Neural cell (in vitro differentiated cells): ENCODE measurements at regions not wholly inside any gene's neighbourhood (a gene's known extent, or its start where the extent isn't known, plus 50 kb on each side); places are given as distances from the start of the nearest gene placed in this dataset.

Experiments used
- H2AFZ ChIP-seq: fragments of 200-600, 300-800 bp; sonication (generic), shearing (Covaris generic); 2 replicates; pipeline ENCODE4 v1.6.0; 2014; ENCODE audit warnings: low read depth, mild to moderate bottlenecking, antibody characterized with exemption, low read length, moderate library complexity
- H3F3A ChIP-seq: fragments of 200-600 bp; shearing (Covaris generic); 2 replicates; pipeline ENCODE4 v1.6.1; 2016; ENCODE audit warnings: mild to moderate bottlenecking, moderate library complexity, mixed read lengths, antibody characterized with exemption, low read length; ENCODE audit not compliant: insufficient read depth, poor library complexity, severe bottlenecking
- H3K27ac ChIP-seq: fragments of 200-600, 300-800 bp; sonication (generic), shearing (Covaris generic); 2 replicates; pipeline ENCODE4 v1.5.1; 2014; ENCODE audit warnings: mild to moderate bottlenecking, low read length, moderate library complexity
- H3K27me3 ChIP-seq: fragments of 300-800, 200-600 bp; sonication (generic), shearing (Covaris generic); 2 replicates; pipeline ENCODE4 v1.6.0; 2014; ENCODE audit warnings: mild to moderate bottlenecking, low read depth, low read length, moderate library complexity; ENCODE audit not compliant: insufficient read depth
- H3K36me3 ChIP-seq: fragments of 300-800, 200-600 bp; sonication (generic), shearing (Covaris generic); 2 replicates; pipeline ENCODE4 v1.5.1; 2014; ENCODE audit warnings: mild to moderate bottlenecking, antibody characterized with exemption, low read length, moderate library complexity; ENCODE audit not compliant: insufficient read depth
- H3K4me2 ChIP-seq: fragments of 300-800, 200-600 bp; sonication (generic), shearing (Covaris generic); 2 replicates; pipeline ENCODE4 v1.6.0; 2014; ENCODE audit warnings: mild to moderate bottlenecking, low read length
- H3K4me3 ChIP-seq: fragments of 300-800, 200-600 bp; sonication (generic), shearing (Covaris generic); 2 replicates; pipeline ENCODE4 v1.5.1; 2014; ENCODE audit warnings: mild to moderate bottlenecking, low read length, moderate library complexity
- H3K79me2 ChIP-seq: fragments of 200-600 bp; shearing (Covaris generic); replicated peaks from 2 replicates; pipeline ENCODE4 v1.6.0; 2014; ENCODE audit warnings: mild to moderate bottlenecking, low read length, moderate library complexity; ENCODE audit not compliant: insufficient read depth
- H3K9ac ChIP-seq: fragments of 300-800, 200-600 bp; sonication (generic), shearing (Covaris generic); 2 replicates; pipeline ENCODE4 v1.6.1; 2016; ENCODE audit warnings: mild to moderate bottlenecking, low read length, mixed read lengths
- H3K9me2 ChIP-seq: fragments of 200-600 bp; shearing (Covaris generic); 2 replicates; pipeline ENCODE4 v1.6.1; 2016; ENCODE audit warnings: mild to moderate bottlenecking, low read length, mixed read lengths; ENCODE audit not compliant: insufficient read depth
- H3K9me3 ChIP-seq: fragments of 200-600, 300-800 bp; sonication (generic), shearing (Covaris generic); 2 replicates; pipeline ENCODE4 v1.6.1; 2016; ENCODE audit warnings: mild to moderate bottlenecking, mixed run types, low read length, moderate library complexity, mixed read lengths
- H4K20me1 ChIP-seq: fragments of 200-600 bp; shearing (Covaris generic); 2 replicates; pipeline ENCODE4 v1.6.1; 2016; ENCODE audit warnings: mild to moderate bottlenecking, mixed run types; ENCODE audit not compliant: insufficient read depth
- CTCF ChIP-seq: fragments of 450-650 bp; IDR thresholded peaks from 2 replicates; pipeline ENCODE4 v1.5.1; 2014; ENCODE audit warnings: antibody characterized with exemption, mild to moderate bottlenecking, moderate library complexity; ENCODE audit not compliant: poor library complexity, severe bottlenecking
- EP300 ChIP-seq: fragments of 450-650 bp; conservative IDR thresholded peaks from 2 replicates; pipeline ENCODE4 v1.6.1; 2014; ENCODE audit warnings: antibody characterized with exemption, mild to moderate bottlenecking, moderate library complexity; ENCODE audit not compliant: poor library complexity, severe bottlenecking
- EZH2 ChIP-seq: fragments of 200-600, 300-800 bp; shearing (Covaris generic), sonication (generic); IDR thresholded peaks from 2 replicates; pipeline ENCODE4 v1.6.1; 2014; ENCODE audit warnings: antibody characterized with exemption, low read length, borderline replicate concordance, mild to moderate bottlenecking; ENCODE audit not compliant: insufficient read depth, poor library complexity, severe bottlenecking
- MXI1 ChIP-seq: fragments of 450-650 bp; conservative IDR thresholded peaks from 2 replicates; pipeline ENCODE4 v1.6.1; 2014; ENCODE audit warnings: antibody characterized with exemption, mild to moderate bottlenecking; ENCODE audit not compliant: poor library complexity, severe bottlenecking
- POLR2AphosphoS5 ChIP-seq: IDR thresholded peaks from 2 replicates; pipeline ENCODE4 v1.6.1; 2012
- RAD21 ChIP-seq: fragments of 450-650 bp; conservative IDR thresholded peaks from 2 replicates; pipeline ENCODE4 v1.6.1; 2014; ENCODE audit warnings: antibody characterized with exemption, mild to moderate bottlenecking, moderate library complexity
- SMC3 ChIP-seq: fragments of 450-650 bp; conservative IDR thresholded peaks from 2 replicates; pipeline ENCODE4 v1.6.1; 2014; ENCODE audit warnings: antibody characterized with exemption, mild to moderate bottlenecking, moderate library complexity; ENCODE audit not compliant: poor library complexity
- TAF1 ChIP-seq: IDR thresholded peaks from 2 replicates; pipeline ENCODE4 v1.6.1; 2012; ENCODE audit warnings: low read depth
- TF ChIP-seq, protein P1 (sequence below): IDR thresholded peaks from 2 replicates; pipeline ENCODE4 v1.6.1; 2012; ENCODE audit warnings: borderline replicate concordance

GRCh38 chr6:78153976-78154375 is 501.1 kb downstream of the MEI4 start:
- H3K4me3 ChIP-seq, result no peak overlapping the region
- H3K9ac ChIP-seq, result no peak overlapping the region
- no peaks in the 10 kb centered on the region for H3K36me3 ChIP-seq
- no peak for TF ChIP-seq POLR2AphosphoS5
- TF ChIP-seq CTCF, result no peak
- TF ChIP-seq RAD21, result no peak
- TF ChIP-seq MXI1, result no peak
- no peak for TF ChIP-seq TAF1
- TF ChIP-seq EZH2, result no peak
- TF ChIP-seq EP300, result no peak
- TF ChIP-seq, protein P1, sequence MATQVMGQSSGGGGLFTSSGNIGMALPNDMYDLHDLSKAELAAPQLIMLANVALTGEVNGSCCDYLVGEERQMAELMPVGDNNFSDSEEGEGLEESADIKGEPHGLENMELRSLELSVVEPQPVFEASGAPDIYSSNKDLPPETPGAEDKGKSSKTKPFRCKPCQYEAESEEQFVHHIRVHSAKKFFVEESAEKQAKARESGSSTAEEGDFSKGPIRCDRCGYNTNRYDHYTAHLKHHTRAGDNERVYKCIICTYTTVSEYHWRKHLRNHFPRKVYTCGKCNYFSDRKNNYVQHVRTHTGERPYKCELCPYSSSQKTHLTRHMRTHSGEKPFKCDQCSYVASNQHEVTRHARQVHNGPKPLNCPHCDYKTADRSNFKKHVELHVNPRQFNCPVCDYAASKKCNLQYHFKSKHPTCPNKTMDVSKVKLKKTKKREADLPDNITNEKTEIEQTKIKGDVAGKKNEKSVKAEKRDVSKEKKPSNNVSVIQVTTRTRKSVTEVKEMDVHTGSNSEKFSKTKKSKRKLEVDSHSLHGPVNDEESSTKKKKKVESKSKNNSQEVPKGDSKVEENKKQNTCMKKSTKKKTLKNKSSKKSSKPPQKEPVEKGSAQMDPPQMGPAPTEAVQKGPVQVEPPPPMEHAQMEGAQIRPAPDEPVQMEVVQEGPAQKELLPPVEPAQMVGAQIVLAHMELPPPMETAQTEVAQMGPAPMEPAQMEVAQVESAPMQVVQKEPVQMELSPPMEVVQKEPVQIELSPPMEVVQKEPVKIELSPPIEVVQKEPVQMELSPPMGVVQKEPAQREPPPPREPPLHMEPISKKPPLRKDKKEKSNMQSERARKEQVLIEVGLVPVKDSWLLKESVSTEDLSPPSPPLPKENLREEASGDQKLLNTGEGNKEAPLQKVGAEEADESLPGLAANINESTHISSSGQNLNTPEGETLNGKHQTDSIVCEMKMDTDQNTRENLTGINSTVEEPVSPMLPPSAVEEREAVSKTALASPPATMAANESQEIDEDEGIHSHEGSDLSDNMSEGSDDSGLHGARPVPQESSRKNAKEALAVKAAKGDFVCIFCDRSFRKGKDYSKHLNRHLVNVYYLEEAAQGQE, result no peak
- no peak for TF ChIP-seq SMC3
- H3K9me3 ChIP-seq, result no peaks in the 10 kb centered on the region
- H2AFZ ChIP-seq, result no peak overlapping the region
- H3K27me3 ChIP-seq, result no peaks in the 10 kb centered on the region
- H3K9me2 ChIP-seq, result no peaks in the 10 kb centered on the region
- H3K79me2 ChIP-seq, result no peaks in the 10 kb centered on the region
- no peaks in the 10 kb centered on the region for H4K20me1 ChIP-seq
- no peak overlapping the region for H3K27ac ChIP-seq
- no peaks in the 10 kb centered on the region for H3F3A ChIP-seq
- no peak overlapping the region for H3K4me2 ChIP-seq

GRCh38 chr6:78157606-78158005 is 504.8 kb downstream of the MEI4 start:
- no peaks in the 10 kb centered on the region for H3K36me3 ChIP-seq
- H3K79me2 ChIP-seq, result no peaks in the 10 kb centered on the region
- H3K4me3 ChIP-seq, result no peak overlapping the region
- no peak overlapping the region for H3K27ac ChIP-seq
- H3K9me2 ChIP-seq, result no peaks in the 10 kb centered on the region
- no peaks in the 10 kb centered on the region for H3K27me3 ChIP-seq
- H3F3A ChIP-seq, result no peaks in the 10 kb centered on the region
- H4K20me1 ChIP-seq, result no peaks in the 10 kb centered on the region
- no peak overlapping the region for H2AFZ ChIP-seq
- TF ChIP-seq MXI1, result no peak
- TF ChIP-seq CTCF, result no peak
- no peak for TF ChIP-seq TAF1
- no peak for TF ChIP-seq POLR2AphosphoS5
- TF ChIP-seq SMC3, result no peak
- TF ChIP-seq, protein P1, result no peak
- TF ChIP-seq EZH2, result no peak
- TF ChIP-seq RAD21, result no peak
- no peak for TF ChIP-seq EP300
- H3K9me3 ChIP-seq, result no peaks in the 10 kb centered on the region
- H3K9ac ChIP-seq, result no peak overlapping the region
- H3K4me2 ChIP-seq, result no peak overlapping the region
